ENCODE measurements at regions not wholly inside any gene's neighbourhood (a gene's known extent, or its start where the extent isn't known, plus 50 kb on each side); places are given as distances from the start of the nearest gene placed in this dataset.

GRCh38 chr22:48337957-48338792 is 1489.5 kb downstream of the BRD1 start:
- Histone ChIP-seq H3K27me3 (ENCODE audit: control insufficient read depth in 2 of 2, insufficient read depth in 2 of 2, low read length in 2 of 2) (peaks cover 0 to 4% of the 10 kb centered on the region in 2 donors), H3K4me3 (ENCODE audit: low read length in 2 of 2) (no peak overlapping the region), H3K4me1 (ENCODE audit: control insufficient read depth in 2 of 2, insufficient read depth in 2 of 2, low read length in 2 of 2) (no peaks in the 10 kb centered on the region), H3K9me3 (ENCODE audit: control insufficient read depth in 2 of 2, low read length in 2 of 2) (no peaks in the 10 kb centered on the region), H3K27ac (ENCODE audit: low read depth in 2 of 2, low read length in 2 of 2) (no peak overlapping the region), H3K36me3 (ENCODE audit: control insufficient read depth in 2 of 2, insufficient read depth in 2 of 2, low read length in 2 of 2) (no peaks in the 10 kb centered on the region), H3K9ac (ENCODE audit: low read depth in 1 of 2, low read length in 2 of 2) (no peak overlapping the region)

- Histone ChIP-seq H3K4me1 (ENCODE audit: control insufficient read depth in 2 of 2, insufficient read depth in 2 of 2, low read length in 2 of 2) (no peaks in the 10 kb centered on the region), H3K27ac (ENCODE audit: low read depth in 2 of 2, low read length in 2 of 2) (no peak overlapping the region), H3K36me3 (ENCODE audit: control insufficient read depth in 2 of 2, insufficient read depth in 2 of 2, low read length in 2 of 2) (no peaks in the 10 kb centered on the region), H3K9ac (ENCODE audit: low read depth in 1 of 2, low read length in 2 of 2) (no peak overlapping the region), H3K27me3 (ENCODE audit: control insufficient read depth in 2 of 2, insufficient read depth in 2 of 2, low read length in 2 of 2) (no peaks in the 10 kb centered on the region), H3K4me3 (ENCODE audit: low read length in 2 of 2) (no peak overlapping the region), H3K9me3 (ENCODE audit: control insufficient read depth in 2 of 2, low read length in 2 of 2) (no peaks in the 10 kb centered on the region)
Observed at GRCh38 chr22:48336339-48337060, 1491.2 kb downstream of the BRD1 start.

- Histone ChIP-seq H3K27ac (ENCODE audit: low read depth in 2 of 2, low read length in 2 of 2) (no peak overlapping the region), H3K9ac (ENCODE audit: low read depth in 1 of 2, low read length in 2 of 2) (no peak overlapping the region), H3K4me3 (ENCODE audit: low read length in 2 of 2) (no peak overlapping the region), H3K4me1 (ENCODE audit: control insufficient read depth in 2 of 2, insufficient read depth in 2 of 2, low read length in 2 of 2) (no peaks in the 10 kb centered on the region), H3K27me3 (ENCODE audit: control insufficient read depth in 2 of 2, insufficient read depth in 2 of 2, low read length in 2 of 2) (no peaks in the 10 kb centered on the region), H3K9me3 (ENCODE audit: control insufficient read depth in 2 of 2, low read length in 2 of 2) (no peaks in the 10 kb centered on the region), H3K36me3 (ENCODE audit: control insufficient read depth in 2 of 2, insufficient read depth in 2 of 2, low read length in 2 of 2) (no peaks in the 10 kb centered on the region)
Observed at GRCh38 chr22:48335442-48336139, 1492.1 kb downstream of the BRD1 start.

- no peaks in the 10 kb centered on the region for H3K27me3 ChIP-seq (ENCODE audit: control insufficient read depth in 2 of 2, insufficient read depth in 2 of 2, low read length in 2 of 2)
- no peaks in the 10 kb centered on the region for H3K4me1 ChIP-seq (ENCODE audit: control insufficient read depth in 2 of 2, insufficient read depth in 2 of 2, low read length in 2 of 2)
- no peaks in the 10 kb centered on the region for H3K36me3 ChIP-seq (ENCODE audit: control insufficient read depth in 2 of 2, insufficient read depth in 2 of 2, low read length in 2 of 2)
- H3K27ac ChIP-seq (ENCODE audit: low read depth in 2 of 2, low read length in 2 of 2), result no peak overlapping the region
- H3K9ac ChIP-seq (ENCODE audit: low read depth in 1 of 2, low read length in 2 of 2), result no peak overlapping the region
- H3K4me3 ChIP-seq (ENCODE audit: low read length in 2 of 2), result no peak overlapping the region
- H3K9me3 ChIP-seq (ENCODE audit: control insufficient read depth in 2 of 2, low read length in 2 of 2), result no peaks in the 10 kb centered on the region
Observed at GRCh38 chr22:48334971-48335370, 1492.7 kb downstream of the BRD1 start.

GRCh38 chr22:48333816-48334735 is 1493.6 kb downstream of the BRD1 start:
- Histone ChIP-seq H3K36me3 (ENCODE audit: control insufficient read depth in 2 of 2, insufficient read depth in 2 of 2, low read length in 2 of 2) (no peaks in the 10 kb centered on the region), H3K4me3 (ENCODE audit: low read length in 2 of 2) (no peak overlapping the region), H3K27me3 (ENCODE audit: control insufficient read depth in 2 of 2, insufficient read depth in 2 of 2, low read length in 2 of 2) (no peaks in the 10 kb centered on the region), H3K9me3 (ENCODE audit: control insufficient read depth in 2 of 2, low read length in 2 of 2) (no peaks in the 10 kb centered on the region), H3K27ac (ENCODE audit: low read depth in 2 of 2, low read length in 2 of 2) (no peak overlapping the region), H3K4me1 (ENCODE audit: control insufficient read depth in 2 of 2, insufficient read depth in 2 of 2, low read length in 2 of 2) (no peaks in the 10 kb centered on the region), H3K9ac (ENCODE audit: low read depth in 1 of 2, low read length in 2 of 2) (no peak overlapping the region)

- H3K4me3 ChIP-seq (ENCODE audit: low read length in 2 of 2), result no peak overlapping the region
- no peak overlapping the region for H3K9ac ChIP-seq (ENCODE audit: low read depth in 1 of 2, low read length in 2 of 2)
- no peak overlapping the region for H3K27ac ChIP-seq (ENCODE audit: low read depth in 2 of 2, low read length in 2 of 2)
- H3K36me3 ChIP-seq (ENCODE audit: control insufficient read depth in 2 of 2, insufficient read depth in 2 of 2, low read length in 2 of 2), result no peaks in the 10 kb centered on the region
- no peaks in the 10 kb centered on the region for H3K27me3 ChIP-seq (ENCODE audit: control insufficient read depth in 2 of 2, insufficient read depth in 2 of 2, low read length in 2 of 2)
- no peaks in the 10 kb centered on the region for H3K4me1 ChIP-seq (ENCODE audit: control insufficient read depth in 2 of 2, insufficient read depth in 2 of 2, low read length in 2 of 2)
- H3K9me3 ChIP-seq (ENCODE audit: control insufficient read depth in 2 of 2, low read length in 2 of 2), result peaks cover 0 to 2% of the 10 kb centered on the region in 2 donors
Observed at GRCh38 chr22:48333323-48333763, 1494.3 kb downstream of the BRD1 start.

GRCh38 chr22:48332438-48333322 is 1495.0 kb downstream of the BRD1 start:
- Histone ChIP-seq H3K4me1 (ENCODE audit: control insufficient read depth in 2 of 2, insufficient read depth in 2 of 2, low read length in 2 of 2) (no peaks in the 10 kb centered on the region), H3K4me3 (ENCODE audit: low read length in 2 of 2) (no peak overlapping the region), H3K27ac (ENCODE audit: low read depth in 2 of 2, low read length in 2 of 2) (no peak overlapping the region), H3K9ac (ENCODE audit: low read depth in 1 of 2, low read length in 2 of 2) (no peak overlapping the region), H3K27me3 (ENCODE audit: control insufficient read depth in 2 of 2, insufficient read depth in 2 of 2, low read length in 2 of 2) (no peaks in the 10 kb centered on the region), H3K9me3 (ENCODE audit: control insufficient read depth in 2 of 2, low read length in 2 of 2) (peaks cover 0 to 2% of the 10 kb centered on the region in 2 donors), H3K36me3 (ENCODE audit: control insufficient read depth in 2 of 2, insufficient read depth in 2 of 2, low read length in 2 of 2) (no peaks in the 10 kb centered on the region)

- Histone ChIP-seq H3K27me3 (ENCODE audit: control insufficient read depth in 2 of 2, insufficient read depth in 2 of 2, low read length in 2 of 2) (no peaks in the 10 kb centered on the region), H3K9ac (ENCODE audit: low read depth in 1 of 2, low read length in 2 of 2) (no peak overlapping the region), H3K4me1 (ENCODE audit: control insufficient read depth in 2 of 2, insufficient read depth in 2 of 2, low read length in 2 of 2) (no peaks in the 10 kb centered on the region), H3K4me3 (ENCODE audit: low read length in 2 of 2) (no peak overlapping the region), H3K9me3 (ENCODE audit: control insufficient read depth in 2 of 2, low read length in 2 of 2) (peaks cover 0 to 2% of the 10 kb centered on the region in 2 donors), H3K36me3 (ENCODE audit: control insufficient read depth in 2 of 2, insufficient read depth in 2 of 2, low read length in 2 of 2) (no peaks in the 10 kb centered on the region), H3K27ac (ENCODE audit: low read depth in 2 of 2, low read length in 2 of 2) (no peak overlapping the region)
Observed at GRCh38 chr22:48331691-48332220, 1495.9 kb downstream of the BRD1 start.

GRCh38 chr22:48331266-48331665 is 1496.4 kb downstream of the BRD1 start:
- peaks cover 0 to 2% of the 10 kb centered on the region in 2 donors for H3K9me3 ChIP-seq (ENCODE audit: control insufficient read depth in 2 of 2, low read length in 2 of 2)
- no peaks in the 10 kb centered on the region for H3K36me3 ChIP-seq (ENCODE audit: control insufficient read depth in 2 of 2, insufficient read depth in 2 of 2, low read length in 2 of 2)
- H3K4me1 ChIP-seq (ENCODE audit: control insufficient read depth in 2 of 2, insufficient read depth in 2 of 2, low read length in 2 of 2), result no peaks in the 10 kb centered on the region
- H3K9ac ChIP-seq (ENCODE audit: low read depth in 1 of 2, low read length in 2 of 2), result no peak overlapping the region
- H3K4me3 ChIP-seq (ENCODE audit: low read length in 2 of 2), result no peak overlapping the region
- H3K27ac ChIP-seq (ENCODE audit: low read depth in 2 of 2, low read length in 2 of 2), result no peak overlapping the region
- H3K27me3 ChIP-seq (ENCODE audit: control insufficient read depth in 2 of 2, insufficient read depth in 2 of 2, low read length in 2 of 2), result no peaks in the 10 kb centered on the region
